ENCODE measurements at regions not wholly inside any gene's neighbourhood (a gene's known extent, or its start where the extent isn't known, plus 50 kb on each side); places are given as distances from the start of the nearest gene placed in this dataset.

DNA sequence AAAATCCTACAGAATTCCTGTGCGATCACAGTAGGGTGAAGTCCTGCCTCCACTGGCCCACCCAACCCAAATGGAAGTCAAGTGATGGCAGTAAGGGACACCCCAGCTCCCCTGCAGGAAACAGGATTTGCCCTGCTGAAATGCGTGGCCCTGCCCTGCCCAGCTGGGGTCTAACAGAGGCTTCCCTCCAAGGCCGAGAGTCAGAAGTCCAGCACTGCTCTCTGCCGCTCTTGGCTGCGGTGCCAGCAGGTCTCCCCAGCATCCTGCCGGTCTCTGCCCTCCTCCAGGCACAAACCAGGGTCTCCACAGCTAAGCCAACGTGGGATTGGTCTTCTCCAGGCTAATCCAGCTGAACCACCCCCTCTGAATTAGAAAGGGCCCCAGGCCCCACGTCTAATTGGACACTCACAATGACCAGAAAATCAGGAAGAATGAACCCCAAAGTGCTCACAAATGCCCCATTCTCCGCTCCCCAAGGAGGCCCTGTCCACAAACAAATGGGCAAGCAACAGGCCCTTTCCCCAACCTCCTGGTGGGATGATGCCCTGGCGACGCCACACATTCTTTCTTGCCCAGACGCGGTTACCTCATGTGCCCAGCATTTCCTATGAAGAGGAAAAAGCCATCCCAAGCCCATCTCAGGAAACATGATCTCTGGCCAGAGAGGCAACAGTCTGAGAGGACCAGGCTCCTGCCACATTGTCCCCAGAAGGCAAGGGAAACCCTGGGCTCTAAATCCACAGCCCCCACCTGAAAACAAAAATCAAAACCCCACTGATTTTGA is 117.2 kb downstream of the BANF2 start:
- no peak overlapping the region for H2BK5ac ChIP-seq (ENCODE audit: insufficient read length, low read length)
- no peak overlapping the region for H4K91ac ChIP-seq (ENCODE audit: insufficient read length, low read depth, low read length)
- no peak overlapping the region for H3T11ph ChIP-seq (ENCODE audit: low read length)
- no peak overlapping the region for H2BK15ac ChIP-seq (ENCODE audit: low read depth, low read length)
- H2AK5ac ChIP-seq (ENCODE audit: insufficient read length, low read length): no peak overlapping the region
- TF ChIP-seq, protein P1, sequence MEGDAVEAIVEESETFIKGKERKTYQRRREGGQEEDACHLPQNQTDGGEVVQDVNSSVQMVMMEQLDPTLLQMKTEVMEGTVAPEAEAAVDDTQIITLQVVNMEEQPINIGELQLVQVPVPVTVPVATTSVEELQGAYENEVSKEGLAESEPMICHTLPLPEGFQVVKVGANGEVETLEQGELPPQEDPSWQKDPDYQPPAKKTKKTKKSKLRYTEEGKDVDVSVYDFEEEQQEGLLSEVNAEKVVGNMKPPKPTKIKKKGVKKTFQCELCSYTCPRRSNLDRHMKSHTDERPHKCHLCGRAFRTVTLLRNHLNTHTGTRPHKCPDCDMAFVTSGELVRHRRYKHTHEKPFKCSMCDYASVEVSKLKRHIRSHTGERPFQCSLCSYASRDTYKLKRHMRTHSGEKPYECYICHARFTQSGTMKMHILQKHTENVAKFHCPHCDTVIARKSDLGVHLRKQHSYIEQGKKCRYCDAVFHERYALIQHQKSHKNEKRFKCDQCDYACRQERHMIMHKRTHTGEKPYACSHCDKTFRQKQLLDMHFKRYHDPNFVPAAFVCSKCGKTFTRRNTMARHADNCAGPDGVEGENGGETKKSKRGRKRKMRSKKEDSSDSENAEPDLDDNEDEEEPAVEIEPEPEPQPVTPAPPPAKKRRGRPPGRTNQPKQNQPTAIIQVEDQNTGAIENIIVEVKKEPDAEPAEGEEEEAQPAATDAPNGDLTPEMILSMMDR (conservative IDR thresholded peaks at IDR 0.05): no peak
- Mint-ChIP-seq H3K36me3 (ENCODE audit: insufficient read depth in 1 of 3, low read depth in 3 of 3) (peaks cover 0 to 4% (median 0%) of the 10 kb centered on the region in 3 experiments; a peak in 3 of 7 replicates), H3K4me3 (no peak overlapping the region), H3K9me3 (peaks cover 4% of the 10 kb centered on the region in 2 experiments; a peak in 3 of 5 replicates), H3K4me1 (peaks cover 0 to 7% of the 10 kb centered on the region in 2 experiments; a peak in 3 of 4 replicates), H3K27me3 (ENCODE audit: low read depth) (no peaks in the 10 kb centered on the region; the same call in none of the 2 replicates), H3K27ac (peak overlapping the region in 1 of 3 experiments; percentile 19; a peak in 1 of 7 replicates)
- no peak for DNase-seq
- no peak overlapping the region for H2BK20ac ChIP-seq (ENCODE audit: low read depth, low read length, poor library complexity, severe bottlenecking)
- no peak overlapping the region for H3K27ac ChIP-seq (ENCODE audit: insufficient read length, low read depth, low read length)
- no peak overlapping the region for H3K9ac ChIP-seq (ENCODE audit: extremely low read depth, insufficient read length, low read length)
- no peak overlapping the region for H3K23ac ChIP-seq (ENCODE audit: insufficient read length, low read depth, low read length)
- no peak overlapping the region for H3K56ac ChIP-seq (ENCODE audit: insufficient read length, low read depth, low read length)
- no peak overlapping the region for H3K4me2 ChIP-seq (ENCODE audit: insufficient read depth, insufficient read length, low read length)
- no peak overlapping the region for H3K4ac ChIP-seq (ENCODE audit: low read depth, low read length)
- no peaks in the 10 kb centered on the region for H4K20me1 ChIP-seq (ENCODE audit: control insufficient read depth, insufficient read depth, insufficient read length)
- WGBS (ENCODE audit: extremely low coverage, insufficient read length, low lambda C conversion rate): no CpG with 5 or more reads among the region's 13 CpGs
- H3K23me2 ChIP-seq (ENCODE audit: insufficient read length, low read depth, low read length, poor library complexity, severe bottlenecking): no peaks in the 10 kb centered on the region
- no peak overlapping the region for H4K8ac ChIP-seq (replicated peaks; ENCODE audit: insufficient read length, low read depth, low read length)
- H3K18ac ChIP-seq (ENCODE audit: insufficient read length, low read depth, low read length): no peak overlapping the region
- H3K9me3 ChIP-seq (ENCODE audit: control insufficient read depth, low read depth, low read length): no peaks in the 10 kb centered on the region
- no peaks in the 10 kb centered on the region for H3K27me3 ChIP-seq (ENCODE audit: insufficient read depth, low read length)
- no peak overlapping the region for H2BK120ac ChIP-seq (ENCODE audit: low read depth, low read length, poor library complexity, severe bottlenecking)
- H3K4me1 ChIP-seq (ENCODE audit: insufficient read depth, low read length): no peaks in the 10 kb centered on the region
- no peaks in the 10 kb centered on the region for H3K79me1 ChIP-seq (ENCODE audit: insufficient read depth, low read depth, low read length, poor library complexity, severe bottlenecking)
- no peak overlapping the region for H4K5ac ChIP-seq (ENCODE audit: insufficient read length, low read depth, low read length)
- no peaks in the 10 kb centered on the region for H3K79me2 ChIP-seq (ENCODE audit: insufficient read depth, low read length)
- H2BK12ac ChIP-seq (ENCODE audit: insufficient read length, low read depth, low read length): no peak overlapping the region
- no peak overlapping the region for H2AFZ ChIP-seq (ENCODE audit: low read length)
- H3K14ac ChIP-seq (ENCODE audit: insufficient read depth, low read length): no peak overlapping the region; the same call in 1 of the 2 replicates

Data from H9 (cell line).